IPS DF 4.7 (cell line): ENCODE measurements at regions not wholly inside any gene's neighbourhood (a gene's known extent, or its start where the extent isn't known, plus 50 kb on each side); places are given as distances from the start of the nearest gene placed in this dataset.
"Not testable (repeated sequence)": the region's sequence is repeated elsewhere in the genome, so short reads cannot be mapped to it uniquely, and the experiment has no call there.

ENCODE experiments used
- DNase-seq: peaks from one replicate; pipeline ENCODE4 v3.0.0-alpha.2; 2013; ENCODE audit warnings: low spot score; ENCODE audit errors: extremely low read depth

DNA sequence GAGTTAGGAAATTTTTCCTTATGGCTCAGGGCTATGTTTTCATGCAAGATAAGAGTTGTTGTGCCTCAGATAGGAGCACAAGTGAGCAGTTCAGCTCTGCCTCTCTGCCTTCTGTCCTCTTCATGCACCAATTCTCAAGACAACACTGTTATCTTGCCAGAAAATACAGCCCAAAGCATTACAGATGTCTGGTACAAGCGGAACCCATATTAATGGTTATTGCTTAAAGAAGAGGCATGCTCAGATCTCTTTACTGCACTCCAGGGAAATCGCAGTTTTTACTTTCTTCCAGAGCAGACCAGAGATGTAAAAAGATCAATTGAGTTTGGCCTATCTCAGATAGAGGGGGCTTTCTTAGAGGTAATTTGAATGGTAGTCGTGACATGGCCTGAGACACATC, 361.6 kb upstream of the WWC1 start:
- DNase-seq, result no peak

DNA sequence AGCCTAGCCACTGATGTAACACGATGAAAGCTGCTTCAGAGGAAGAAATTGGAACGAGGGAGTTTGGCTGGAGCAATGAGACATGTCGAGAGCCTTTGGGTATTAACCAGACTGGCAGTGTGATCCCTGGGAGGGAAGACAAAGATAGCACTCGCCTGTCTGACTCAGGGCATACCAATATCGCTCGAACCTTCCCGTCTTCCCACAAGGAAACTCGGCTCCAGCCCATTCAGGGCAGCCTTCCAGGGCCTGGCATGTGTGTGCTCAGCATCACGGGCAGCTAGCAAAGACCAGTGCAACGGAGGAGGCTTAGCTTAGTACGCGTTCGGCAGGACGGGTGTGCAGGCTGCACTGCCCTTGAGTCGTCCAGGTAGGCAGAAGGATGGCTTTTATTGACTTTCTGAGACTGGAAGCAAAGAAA, 356.9 kb upstream of the WWC1 start:
- no peak for DNase-seq

GRCh38 chr5:167936022-167936421, 355.4 kb upstream of the WWC1 start:
- DNase-seq, result no peak

- no peak for DNase-seq
These were observed 354.4 kb upstream of the WWC1 start for GRCh38 chr5:167936944-167937634.

DNA sequence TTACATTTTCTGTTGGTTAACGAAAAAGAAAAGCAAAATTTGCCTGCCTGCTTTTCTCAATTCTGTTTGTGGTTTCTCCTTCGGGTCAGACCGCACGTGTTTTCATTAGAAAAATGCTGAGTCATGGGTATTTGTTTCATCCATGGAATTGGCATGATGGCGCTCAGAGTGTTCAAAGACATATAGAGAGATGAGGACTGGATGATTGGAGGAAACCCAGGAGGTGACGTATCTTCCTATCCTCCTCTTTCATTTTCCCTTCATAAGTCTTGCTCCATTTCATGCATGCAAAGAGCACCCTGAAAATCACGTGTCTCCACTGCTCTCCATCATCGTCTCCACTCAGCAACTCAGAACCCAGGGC, 353.8 kb upstream of the WWC1 start:
- no peak for DNase-seq

- no peak for DNase-seq
These were observed 351.8 kb upstream of the WWC1 start for GRCh38 chr5:167939686-167940085.

DNA sequence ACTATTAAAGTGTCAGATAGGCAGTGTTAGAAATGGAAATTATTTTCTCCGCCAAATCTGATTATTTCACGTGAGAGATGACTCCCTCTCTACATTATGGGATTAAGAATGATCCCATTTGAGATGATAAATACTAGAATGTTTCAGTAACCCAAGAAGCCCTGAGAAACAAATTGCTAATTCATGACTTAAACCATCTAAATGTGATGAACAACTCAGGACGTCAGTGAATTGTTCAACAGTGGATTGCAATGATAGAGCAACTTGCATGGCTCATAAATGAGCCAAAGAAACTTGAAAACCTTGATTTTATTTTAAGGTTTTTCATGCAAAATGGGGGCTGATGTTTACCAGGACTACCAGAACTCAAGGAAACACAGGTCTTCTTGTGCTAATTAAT, 350.5 kb upstream of the WWC1 start:
- DNase-seq, result no peak

DNA sequence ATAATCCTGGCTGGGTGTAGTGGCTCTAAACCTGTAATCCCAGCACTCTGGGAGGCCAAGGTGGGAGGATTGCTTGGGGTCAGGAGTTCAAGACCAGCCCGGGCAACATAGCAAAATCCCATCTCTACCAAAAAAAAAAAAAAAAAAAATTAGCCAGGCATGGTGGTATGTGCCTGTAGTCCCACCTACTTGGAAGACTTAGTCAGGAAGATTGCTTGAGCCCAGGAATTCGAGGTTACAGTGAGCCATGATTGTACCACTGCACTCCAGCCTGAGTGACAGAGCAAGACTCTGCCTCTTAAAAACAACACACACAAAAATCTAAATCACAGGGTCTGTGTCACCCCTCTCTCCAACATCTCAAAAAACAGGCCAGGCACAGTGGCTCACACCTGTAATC, 349.9 kb upstream of the WWC1 start:
- DNase-seq, result not testable (repeated sequence)

GRCh38 chr5:167943343-167943742, 348.1 kb upstream of the WWC1 start:
- no peak for DNase-seq

DNA sequence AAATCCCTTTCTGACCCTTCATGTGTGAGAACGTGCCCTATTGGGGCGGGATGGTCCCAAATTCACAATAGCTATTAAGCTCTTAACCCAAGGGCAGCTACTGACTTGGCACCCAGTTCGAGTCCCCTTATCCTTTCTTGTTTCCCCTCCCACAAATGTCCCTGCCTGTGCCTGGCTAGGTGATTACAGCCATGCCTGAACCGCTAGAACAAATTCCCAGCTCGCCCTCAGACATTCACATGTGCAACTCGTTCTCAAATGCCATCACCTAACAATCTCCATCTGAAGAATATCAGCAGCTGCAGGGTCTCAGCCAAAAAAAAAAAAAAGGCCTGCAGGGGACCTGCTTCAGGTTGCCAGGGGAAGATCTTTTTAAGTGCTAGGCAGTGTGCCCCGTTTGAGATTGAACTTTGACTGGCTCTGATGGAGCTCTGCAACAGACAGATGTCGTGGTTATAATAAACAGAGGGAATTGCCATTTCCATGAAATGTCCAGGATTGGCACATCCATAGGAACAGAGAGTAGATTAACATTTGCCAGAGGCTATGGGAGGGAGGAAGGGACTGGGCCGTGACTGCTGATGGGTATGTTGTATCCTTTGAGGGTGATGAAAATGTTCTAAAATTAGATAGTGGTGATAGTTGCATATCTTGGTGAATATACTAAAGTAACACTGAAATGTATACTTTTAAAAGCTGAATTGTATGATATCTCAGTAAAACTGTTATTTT, 347.2 kb upstream of the WWC1 start:
- no peak for DNase-seq

GRCh38 chr5:167945542-167946384, 345.7 kb upstream of the WWC1 start:
- DNase-seq, result no peak

DNA sequence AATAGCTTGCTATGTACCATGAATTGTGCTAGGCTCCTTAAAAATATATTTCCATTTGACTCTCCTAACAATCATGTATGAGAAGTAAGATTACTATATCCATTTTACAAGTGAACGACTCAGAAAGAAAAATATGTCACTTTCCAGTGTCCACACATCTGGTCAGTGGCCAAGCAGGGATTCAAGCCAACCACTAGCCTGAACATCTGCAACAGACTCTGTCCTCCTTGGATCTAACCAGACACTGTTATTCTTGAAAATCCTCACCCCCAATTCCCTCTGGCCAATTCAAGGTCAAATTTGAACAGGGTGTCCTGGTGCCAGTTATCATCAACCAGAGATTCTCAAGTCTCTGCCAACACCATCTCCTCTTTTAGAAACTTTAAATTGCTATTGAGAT, 344.1 kb upstream of the WWC1 start:
- DNase-seq, result no peak

- DNase-seq, result no peak
These were observed 343.2 kb upstream of the WWC1 start for GRCh38 chr5:167948251-167948650.

DNA sequence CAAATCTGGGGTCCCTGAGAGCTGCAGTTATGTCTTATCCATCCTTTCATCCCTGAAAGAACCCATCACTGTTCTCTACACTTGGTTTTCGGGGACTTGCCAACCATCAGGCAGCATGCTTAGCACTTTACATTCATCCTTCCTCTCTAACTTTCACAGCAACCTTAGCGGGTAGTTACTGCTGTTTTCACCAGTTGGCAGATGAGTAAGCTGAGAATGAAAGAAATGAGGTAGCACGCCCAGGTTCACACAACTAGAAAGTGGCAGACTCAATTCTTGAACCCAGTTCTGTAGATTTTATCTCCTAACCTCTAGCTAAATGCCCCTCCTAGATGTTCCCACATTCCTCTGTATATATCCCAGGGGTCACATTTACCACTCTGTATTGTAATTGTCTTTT, 342.0 kb upstream of the WWC1 start:
- no peak for DNase-seq

DNA sequence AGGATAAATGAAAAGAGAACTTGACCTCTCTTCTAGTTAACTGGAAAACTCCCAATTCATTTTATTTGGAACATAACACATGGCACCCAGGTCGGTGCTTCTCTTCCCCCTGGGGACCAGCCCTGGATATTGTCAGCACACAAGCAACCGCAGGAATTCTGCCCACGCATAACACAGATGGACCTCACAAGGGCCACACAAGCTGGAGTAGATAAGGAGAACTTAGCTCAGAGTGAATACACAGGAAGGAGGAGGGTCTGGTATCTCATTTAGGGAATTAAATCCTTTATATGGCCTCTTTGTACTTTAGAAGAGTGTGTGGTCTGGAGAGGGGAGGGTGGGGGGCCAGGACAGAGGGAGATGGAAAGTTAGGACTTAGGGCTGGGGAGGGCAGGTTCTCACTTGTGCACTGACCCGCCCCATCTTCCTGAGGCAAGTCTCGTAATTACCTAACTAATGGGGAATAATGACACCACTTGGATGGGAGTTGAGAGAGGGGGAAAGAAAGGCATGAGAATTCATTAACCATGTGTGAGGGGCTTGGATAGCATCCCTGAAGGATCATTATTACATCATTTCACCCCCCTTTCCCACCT, 341.2 kb upstream of the WWC1 start:
- DNase-seq, result no peak

DNA sequence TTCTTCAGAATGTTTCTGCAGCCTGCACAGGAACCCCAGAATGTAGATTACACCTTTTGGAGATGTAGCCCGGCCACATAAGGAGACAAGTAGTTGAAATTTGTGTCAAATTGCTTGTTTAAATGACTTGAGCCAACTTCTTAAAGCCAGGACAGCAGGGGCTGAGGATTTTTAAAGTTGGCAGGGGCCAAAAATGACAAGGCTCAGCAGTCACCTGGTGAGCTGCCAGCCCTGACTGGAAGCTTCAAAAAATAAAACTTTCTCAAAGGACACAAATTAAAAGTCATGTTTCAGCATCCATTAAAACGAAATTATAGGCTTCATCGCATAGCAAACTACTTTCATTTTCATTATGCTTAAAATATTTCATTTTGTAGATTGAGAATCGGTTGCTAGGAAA, 340.3 kb upstream of the WWC1 start:
- no peak for DNase-seq

- DNase-seq, result no peak
These were observed 339.0 kb upstream of the WWC1 start for GRCh38 chr5:167952278-167952995.

- no peak for DNase-seq
These were observed 338.2 kb upstream of the WWC1 start for GRCh38 chr5:167953151-167953798.

DNA sequence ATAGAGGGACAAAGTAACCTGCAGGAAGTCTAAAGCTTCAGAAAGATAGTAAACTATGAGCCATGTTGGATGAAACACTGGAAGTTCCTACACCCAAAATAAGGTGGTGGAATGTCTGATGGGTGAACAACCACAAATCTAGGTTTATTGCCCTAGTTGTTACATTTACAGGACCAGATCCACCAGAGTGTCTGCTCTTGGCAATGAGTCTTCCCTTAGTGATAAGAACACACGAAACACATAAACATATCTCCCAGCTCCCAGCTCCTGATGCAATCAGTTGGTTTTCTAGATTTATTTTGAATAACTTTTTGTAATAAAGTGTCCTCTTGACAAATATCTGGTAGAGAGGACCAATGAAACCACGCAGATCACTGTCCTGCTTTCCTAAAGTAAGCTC, 329.7 kb upstream of the WWC1 start:
- DNase-seq, result no peak

- DNase-seq, result no peak
These were observed 326.9 kb upstream of the WWC1 start for GRCh38 chr5:167964529-167964928.

DNA sequence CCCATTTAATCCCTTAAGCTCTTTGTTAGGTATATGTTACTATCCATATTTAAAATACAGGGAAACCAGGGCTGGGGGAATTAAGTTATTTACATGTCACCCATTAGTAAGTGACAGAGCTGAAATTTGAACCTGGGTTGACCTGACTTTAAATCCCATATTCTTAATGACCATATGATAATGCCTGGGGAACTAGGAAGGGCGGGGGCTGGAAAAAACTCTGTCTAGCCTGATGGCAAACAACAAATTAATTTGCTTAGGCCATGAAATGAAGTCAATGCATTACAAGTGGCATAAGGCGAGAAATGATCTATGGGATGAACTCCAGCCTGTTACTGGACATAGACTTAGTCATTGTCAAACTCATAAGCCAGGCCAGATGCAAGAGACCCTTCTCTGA, 325.7 kb upstream of the WWC1 start:
- no peak for DNase-seq
